DOHH2 (cell line): ENCODE measurements at regions not wholly inside any gene's neighbourhood (a gene's known extent, or its start where the extent isn't known, plus 50 kb on each side); places are given as distances from the start of the nearest gene placed in this dataset.

ENCODE experiments used
- EZH2phosphoT487 ChIP-seq: fragments of 200-600 bp; sonication (generic); IDR thresholded peaks from 2 replicates; pipeline ENCODE4 v1.6.1; 2017; ENCODE audit warnings: borderline replicate concordance, mild to moderate bottlenecking, antibody characterized with exemption, low read length, moderate library complexity, mixed read lengths
- TF ChIP-seq, protein P1 (sequence below): fragments of 200-600 bp; sonication (generic); IDR thresholded peaks from one replicate; pipeline ENCODE4 v1.5.1; 2014; ENCODE audit warnings: antibody characterized with exemption, mild to moderate bottlenecking, low read depth, low read length; ENCODE audit not compliant: poor library complexity, severe bottlenecking

DNA sequence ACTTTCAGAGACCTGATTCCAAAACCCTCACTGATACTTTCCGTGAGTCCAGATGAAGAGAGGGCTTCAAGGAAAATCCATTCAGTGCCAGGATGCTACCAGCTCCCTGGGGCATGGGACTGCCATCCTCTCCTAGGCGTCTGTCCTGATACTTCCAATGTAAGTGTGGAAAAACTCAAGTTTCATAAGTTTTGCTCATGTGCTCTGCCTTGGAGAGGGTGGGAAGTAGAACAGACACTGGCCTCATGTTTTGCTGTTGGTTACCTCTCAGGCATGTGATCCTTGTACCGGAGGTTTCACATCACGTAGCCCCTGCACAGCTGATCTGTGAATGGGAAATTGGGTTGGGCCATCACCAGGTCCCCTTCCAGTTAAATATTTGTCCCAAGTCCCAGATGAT is 517.1 kb downstream of the RPS24 start:
- TF ChIP-seq, protein P1, sequence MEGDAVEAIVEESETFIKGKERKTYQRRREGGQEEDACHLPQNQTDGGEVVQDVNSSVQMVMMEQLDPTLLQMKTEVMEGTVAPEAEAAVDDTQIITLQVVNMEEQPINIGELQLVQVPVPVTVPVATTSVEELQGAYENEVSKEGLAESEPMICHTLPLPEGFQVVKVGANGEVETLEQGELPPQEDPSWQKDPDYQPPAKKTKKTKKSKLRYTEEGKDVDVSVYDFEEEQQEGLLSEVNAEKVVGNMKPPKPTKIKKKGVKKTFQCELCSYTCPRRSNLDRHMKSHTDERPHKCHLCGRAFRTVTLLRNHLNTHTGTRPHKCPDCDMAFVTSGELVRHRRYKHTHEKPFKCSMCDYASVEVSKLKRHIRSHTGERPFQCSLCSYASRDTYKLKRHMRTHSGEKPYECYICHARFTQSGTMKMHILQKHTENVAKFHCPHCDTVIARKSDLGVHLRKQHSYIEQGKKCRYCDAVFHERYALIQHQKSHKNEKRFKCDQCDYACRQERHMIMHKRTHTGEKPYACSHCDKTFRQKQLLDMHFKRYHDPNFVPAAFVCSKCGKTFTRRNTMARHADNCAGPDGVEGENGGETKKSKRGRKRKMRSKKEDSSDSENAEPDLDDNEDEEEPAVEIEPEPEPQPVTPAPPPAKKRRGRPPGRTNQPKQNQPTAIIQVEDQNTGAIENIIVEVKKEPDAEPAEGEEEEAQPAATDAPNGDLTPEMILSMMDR, result no peak
- no peak for TF ChIP-seq EZH2phosphoT487
